Ureter (tissue), 1 donor: ENCODE measurements at regions not wholly inside any gene's neighbourhood (a gene's known extent, or its start where the extent isn't known, plus 50 kb on each side); places are given as distances from the start of the nearest gene placed in this dataset.

Experiments used
- DNase-seq: peaks from one replicate; pipeline ENCODE4 v3.0.0-alpha.2; 2020; ENCODE audit warnings: low spot score
- donor health status: DM: yes; HTN: yes; CAD: no.

GRCh38 chr1:208419746-208420420, 175.7 kb upstream of the PLXNA2 start:
- DNase-seq: no peak

GRCh38 chr1:208420696-208421095, 176.5 kb upstream of the PLXNA2 start:
- no peak for DNase-seq

GRCh38 chr1:208421486-208421885, 177.3 kb upstream of the PLXNA2 start:
- no peak for DNase-seq

- no peak for DNase-seq
Measured at GRCh38 chr1:208423526-208423925, 179.3 kb upstream of the PLXNA2 start.

- DNase-seq: no peak
Measured at GRCh38 chr1:208425096-208425495, 180.9 kb upstream of the PLXNA2 start.

- DNase-seq: no peak
Measured at GRCh38 chr1:208430220-208430619, 186.0 kb upstream of the PLXNA2 start.

GRCh38 chr1:208431721-208432120, 187.5 kb upstream of the PLXNA2 start:
- DNase-seq: no peak

GRCh38 chr1:208432346-208432745, 188.2 kb upstream of the PLXNA2 start:
- no peak for DNase-seq

GRCh38 chr1:208433086-208433485, 188.9 kb upstream of the PLXNA2 start:
- no peak for DNase-seq

- DNase-seq: no peak
Measured at GRCh38 chr1:208433971-208434370, 189.8 kb upstream of the PLXNA2 start.

- DNase-seq: no peak
Measured at GRCh38 chr1:208437401-208437800, 193.2 kb upstream of the PLXNA2 start.

- no peak for DNase-seq
Measured at GRCh38 chr1:208438112-208438699, 194.0 kb upstream of the PLXNA2 start.

GRCh38 chr1:208445758-208446203, 201.6 kb upstream of the PLXNA2 start:
- no peak for DNase-seq

- DNase-seq: no peak
Measured at GRCh38 chr1:208446271-208446691, 202.1 kb upstream of the PLXNA2 start.

- DNase-seq: no peak
Measured at GRCh38 chr1:208448425-208448824, 204.2 kb upstream of the PLXNA2 start.

GRCh38 chr1:208449951-208450350, 205.8 kb upstream of the PLXNA2 start:
- no peak for DNase-seq

- no peak for DNase-seq
Measured at GRCh38 chr1:208450958-208451357, 206.8 kb upstream of the PLXNA2 start.

- no peak for DNase-seq
Measured at GRCh38 chr1:208455821-208456220, 211.6 kb upstream of the PLXNA2 start.

- DNase-seq: no peak
Measured at GRCh38 chr1:208456487-208456886, 212.3 kb upstream of the PLXNA2 start.

GRCh38 chr1:208460823-208461222, 216.6 kb upstream of the PLXNA2 start:
- DNase-seq: no peak

GRCh38 chr1:208461680-208462079, 217.5 kb upstream of the PLXNA2 start:
- no peak for DNase-seq

GRCh38 chr1:208462761-208463160, 218.6 kb upstream of the PLXNA2 start:
- no peak for DNase-seq

- DNase-seq: no peak
Measured at GRCh38 chr1:208465266-208465665, 221.1 kb upstream of the PLXNA2 start.
